ENCODE measurements at regions not wholly inside any gene's neighbourhood (a gene's known extent, or its start where the extent isn't known, plus 50 kb on each side); places are given as distances from the start of the nearest gene placed in this dataset.

DNA sequence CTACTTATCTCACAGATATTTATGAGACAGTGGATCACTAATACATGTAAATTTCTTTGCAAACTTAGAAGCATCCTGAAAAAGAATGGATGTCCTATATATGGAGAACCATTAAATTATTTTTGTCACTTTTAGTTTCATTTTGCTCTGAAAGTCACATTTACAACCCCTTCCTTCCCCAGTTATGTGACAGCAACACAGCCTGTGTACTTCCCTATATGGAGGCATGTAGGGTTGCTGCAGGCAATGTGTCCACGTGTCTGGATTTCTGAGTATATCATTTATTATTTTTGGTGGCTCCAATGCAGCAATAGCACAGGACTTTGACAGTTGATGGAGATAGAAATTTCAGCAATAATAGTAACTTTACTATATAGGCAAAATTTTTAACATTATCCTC, 156.4 kb downstream of the ST8SIA4 start:
- no peak overlapping the region for H2AFZ ChIP-seq
- 0 out of 2 replicates have a peak, but pooled peaks cover 3% of the 10 kb centered on the region for H3K4me1 ChIP-seq (ENCODE audit: insufficient read depth)
- no peaks in the 10 kb centered on the region for H3F3A ChIP-seq (replicated peaks; ENCODE audit: low read depth)
- no peak for DNase-seq (ENCODE audit: low spot score)
- H3K9me2 ChIP-seq (ENCODE audit: insufficient read depth), result no peaks in the 10 kb centered on the region
- Mint-ChIP-seq H3K27me3 (ENCODE audit: insufficient read depth, low read depth, poor library complexity) (no peaks in the 10 kb centered on the region), H3K4me1 (peaks cover 16% of the 10 kb centered on the region), H3K9me3 (no peaks in the 10 kb centered on the region), H3K36me3 (ENCODE audit: low read depth) (no peaks in the 10 kb centered on the region), H3K4me3 (no peak overlapping the region), H3K27ac (no peak overlapping the region)
- H3K4me2 ChIP-seq, result no peak overlapping the region
- no peak for ATAC-seq
- H3K36me3 ChIP-seq (ENCODE audit: insufficient read depth), result no peaks in the 10 kb centered on the region
- no peaks in the 10 kb centered on the region for H3K79me2 ChIP-seq (replicated peaks; ENCODE audit: insufficient read depth)
- H3K4me3 ChIP-seq, result no peak overlapping the region
- H3K27me3 ChIP-seq (ENCODE audit: insufficient read depth), result no peaks in the 10 kb centered on the region
- H4K20me1 ChIP-seq (replicated peaks; ENCODE audit: insufficient read depth), result no peaks in the 10 kb centered on the region
- TF ChIP-seq JUNB (IDR thresholded peaks at IDR 0.05; ENCODE audit: unreplicated experiment) (no peak), POLR2AphosphoS5 (IDR thresholded peaks at IDR 0.05; ENCODE audit: low read depth) (no peak), EZH2 (IDR thresholded peaks at IDR 0.05; ENCODE audit: low read depth, unreplicated experiment) (no peak), ZNF331 (CRISPR knock-in tag; IDR thresholded peaks at IDR 0.05; ENCODE audit: low read depth) (no peak), EZH2phosphoT487 (IDR thresholded peaks at IDR 0.05; ENCODE audit: unreplicated experiment) (no peak), ZNF114 (CRISPR knock-in tag; IDR thresholded peaks at IDR 0.05) (no peak), CREB1 (CRISPR knock-in tag; IDR thresholded peaks at IDR 0.05; ENCODE audit: low read depth) (no peak), STAT1 (IDR thresholded peaks at IDR 0.05; ENCODE audit: unreplicated experiment) (no peak), NANOG (IDR thresholded peaks at IDR 0.05; ENCODE audit: borderline replicate concordance) (no peak)
- TF ChIP-seq, protein P1, sequence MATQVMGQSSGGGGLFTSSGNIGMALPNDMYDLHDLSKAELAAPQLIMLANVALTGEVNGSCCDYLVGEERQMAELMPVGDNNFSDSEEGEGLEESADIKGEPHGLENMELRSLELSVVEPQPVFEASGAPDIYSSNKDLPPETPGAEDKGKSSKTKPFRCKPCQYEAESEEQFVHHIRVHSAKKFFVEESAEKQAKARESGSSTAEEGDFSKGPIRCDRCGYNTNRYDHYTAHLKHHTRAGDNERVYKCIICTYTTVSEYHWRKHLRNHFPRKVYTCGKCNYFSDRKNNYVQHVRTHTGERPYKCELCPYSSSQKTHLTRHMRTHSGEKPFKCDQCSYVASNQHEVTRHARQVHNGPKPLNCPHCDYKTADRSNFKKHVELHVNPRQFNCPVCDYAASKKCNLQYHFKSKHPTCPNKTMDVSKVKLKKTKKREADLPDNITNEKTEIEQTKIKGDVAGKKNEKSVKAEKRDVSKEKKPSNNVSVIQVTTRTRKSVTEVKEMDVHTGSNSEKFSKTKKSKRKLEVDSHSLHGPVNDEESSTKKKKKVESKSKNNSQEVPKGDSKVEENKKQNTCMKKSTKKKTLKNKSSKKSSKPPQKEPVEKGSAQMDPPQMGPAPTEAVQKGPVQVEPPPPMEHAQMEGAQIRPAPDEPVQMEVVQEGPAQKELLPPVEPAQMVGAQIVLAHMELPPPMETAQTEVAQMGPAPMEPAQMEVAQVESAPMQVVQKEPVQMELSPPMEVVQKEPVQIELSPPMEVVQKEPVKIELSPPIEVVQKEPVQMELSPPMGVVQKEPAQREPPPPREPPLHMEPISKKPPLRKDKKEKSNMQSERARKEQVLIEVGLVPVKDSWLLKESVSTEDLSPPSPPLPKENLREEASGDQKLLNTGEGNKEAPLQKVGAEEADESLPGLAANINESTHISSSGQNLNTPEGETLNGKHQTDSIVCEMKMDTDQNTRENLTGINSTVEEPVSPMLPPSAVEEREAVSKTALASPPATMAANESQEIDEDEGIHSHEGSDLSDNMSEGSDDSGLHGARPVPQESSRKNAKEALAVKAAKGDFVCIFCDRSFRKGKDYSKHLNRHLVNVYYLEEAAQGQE (IDR thresholded peaks at IDR 0.05; ENCODE audit: unreplicated experiment), result no peak
- TF ChIP-seq, protein P2, sequence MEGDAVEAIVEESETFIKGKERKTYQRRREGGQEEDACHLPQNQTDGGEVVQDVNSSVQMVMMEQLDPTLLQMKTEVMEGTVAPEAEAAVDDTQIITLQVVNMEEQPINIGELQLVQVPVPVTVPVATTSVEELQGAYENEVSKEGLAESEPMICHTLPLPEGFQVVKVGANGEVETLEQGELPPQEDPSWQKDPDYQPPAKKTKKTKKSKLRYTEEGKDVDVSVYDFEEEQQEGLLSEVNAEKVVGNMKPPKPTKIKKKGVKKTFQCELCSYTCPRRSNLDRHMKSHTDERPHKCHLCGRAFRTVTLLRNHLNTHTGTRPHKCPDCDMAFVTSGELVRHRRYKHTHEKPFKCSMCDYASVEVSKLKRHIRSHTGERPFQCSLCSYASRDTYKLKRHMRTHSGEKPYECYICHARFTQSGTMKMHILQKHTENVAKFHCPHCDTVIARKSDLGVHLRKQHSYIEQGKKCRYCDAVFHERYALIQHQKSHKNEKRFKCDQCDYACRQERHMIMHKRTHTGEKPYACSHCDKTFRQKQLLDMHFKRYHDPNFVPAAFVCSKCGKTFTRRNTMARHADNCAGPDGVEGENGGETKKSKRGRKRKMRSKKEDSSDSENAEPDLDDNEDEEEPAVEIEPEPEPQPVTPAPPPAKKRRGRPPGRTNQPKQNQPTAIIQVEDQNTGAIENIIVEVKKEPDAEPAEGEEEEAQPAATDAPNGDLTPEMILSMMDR (conservative IDR thresholded peaks at IDR 0.05; ENCODE audit: low read depth in 2 of 2), result no peak
- TF ChIP-seq, protein P3, sequence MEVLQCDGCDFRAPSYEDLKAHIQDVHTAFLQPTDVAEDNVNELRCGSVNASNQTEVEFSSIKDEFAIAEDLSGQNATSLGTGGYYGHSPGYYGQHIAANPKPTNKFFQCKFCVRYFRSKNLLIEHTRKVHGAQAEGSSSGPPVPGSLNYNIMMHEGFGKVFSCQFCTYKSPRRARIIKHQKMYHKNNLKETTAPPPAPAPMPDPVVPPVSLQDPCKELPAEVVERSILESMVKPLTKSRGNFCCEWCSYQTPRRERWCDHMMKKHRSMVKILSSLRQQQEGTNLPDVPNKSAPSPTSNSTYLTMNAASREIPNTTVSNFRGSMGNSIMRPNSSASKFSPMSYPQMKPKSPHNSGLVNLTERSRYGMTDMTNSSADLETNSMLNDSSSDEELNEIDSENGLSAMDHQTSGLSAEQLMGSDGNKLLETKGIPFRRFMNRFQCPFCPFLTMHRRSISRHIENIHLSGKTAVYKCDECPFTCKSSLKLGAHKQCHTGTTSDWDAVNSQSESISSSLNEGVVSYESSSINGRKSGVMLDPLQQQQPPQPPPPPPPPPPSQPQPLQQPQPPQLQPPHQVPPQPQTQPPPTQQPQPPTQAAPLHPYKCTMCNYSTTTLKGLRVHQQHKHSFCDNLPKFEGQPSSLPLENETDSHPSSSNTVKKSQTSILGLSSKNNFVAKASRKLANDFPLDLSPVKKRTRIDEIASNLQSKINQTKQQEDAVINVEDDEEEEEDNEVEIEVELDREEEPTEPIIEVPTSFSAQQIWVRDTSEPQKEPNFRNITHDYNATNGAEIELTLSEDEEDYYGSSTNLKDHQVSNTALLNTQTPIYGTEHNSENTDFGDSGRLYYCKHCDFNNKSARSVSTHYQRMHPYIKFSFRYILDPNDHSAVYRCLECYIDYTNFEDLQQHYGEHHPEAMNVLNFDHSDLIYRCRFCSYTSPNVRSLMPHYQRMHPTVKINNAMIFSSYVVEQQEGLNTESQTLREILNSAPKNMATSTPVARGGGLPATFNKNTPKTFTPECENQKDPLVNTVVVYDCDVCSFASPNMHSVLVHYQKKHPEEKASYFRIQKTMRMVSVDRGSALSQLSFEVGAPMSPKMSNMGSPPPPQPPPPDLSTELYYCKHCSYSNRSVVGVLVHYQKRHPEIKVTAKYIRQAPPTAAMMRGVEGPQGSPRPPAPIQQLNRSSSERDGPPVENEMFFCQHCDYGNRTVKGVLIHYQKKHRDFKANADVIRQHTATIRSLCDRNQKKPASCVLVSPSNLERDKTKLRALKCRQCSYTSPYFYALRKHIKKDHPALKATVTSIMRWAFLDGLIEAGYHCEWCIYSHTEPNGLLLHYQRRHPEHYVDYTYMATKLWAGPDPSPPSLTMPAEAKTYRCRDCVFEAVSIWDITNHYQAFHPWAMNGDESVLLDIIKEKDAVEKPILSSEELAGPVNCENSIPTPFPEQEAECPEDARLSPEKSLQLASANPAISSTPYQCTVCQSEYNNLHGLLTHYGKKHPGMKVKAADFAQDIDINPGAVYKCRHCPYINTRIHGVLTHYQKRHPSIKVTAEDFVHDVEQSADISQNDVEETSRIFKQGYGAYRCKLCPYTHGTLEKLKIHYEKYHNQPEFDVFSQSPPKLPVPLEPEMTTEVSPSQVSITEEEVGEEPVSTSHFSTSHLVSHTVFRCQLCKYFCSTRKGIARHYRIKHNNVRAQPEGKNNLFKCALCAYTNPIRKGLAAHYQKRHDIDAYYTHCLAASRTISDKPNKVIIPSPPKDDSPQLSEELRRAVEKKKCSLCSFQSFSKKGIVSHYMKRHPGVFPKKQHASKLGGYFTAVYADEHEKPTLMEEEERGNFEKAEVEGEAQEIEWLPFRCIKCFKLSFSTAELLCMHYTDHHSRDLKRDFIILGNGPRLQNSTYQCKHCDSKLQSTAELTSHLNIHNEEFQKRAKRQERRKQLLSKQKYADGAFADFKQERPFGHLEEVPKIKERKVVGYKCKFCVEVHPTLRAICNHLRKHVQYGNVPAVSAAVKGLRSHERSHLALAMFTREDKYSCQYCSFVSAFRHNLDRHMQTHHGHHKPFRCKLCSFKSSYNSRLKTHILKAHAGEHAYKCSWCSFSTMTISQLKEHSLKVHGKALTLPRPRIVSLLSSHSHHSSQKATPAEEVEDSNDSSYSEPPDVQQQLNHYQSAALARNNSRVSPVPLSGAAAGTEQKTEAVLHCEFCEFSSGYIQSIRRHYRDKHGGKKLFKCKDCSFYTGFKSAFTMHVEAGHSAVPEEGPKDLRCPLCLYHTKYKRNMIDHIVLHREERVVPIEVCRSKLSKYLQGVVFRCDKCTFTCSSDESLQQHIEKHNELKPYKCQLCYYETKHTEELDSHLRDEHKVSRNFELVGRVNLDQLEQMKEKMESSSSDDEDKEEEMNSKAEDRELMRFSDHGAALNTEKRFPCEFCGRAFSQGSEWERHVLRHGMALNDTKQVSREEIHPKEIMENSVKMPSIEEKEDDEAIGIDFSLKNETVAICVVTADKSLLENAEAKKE (CRISPR knock-in tag; IDR thresholded peaks at IDR 0.05), result no peak
- TF ChIP-seq, protein P4, sequence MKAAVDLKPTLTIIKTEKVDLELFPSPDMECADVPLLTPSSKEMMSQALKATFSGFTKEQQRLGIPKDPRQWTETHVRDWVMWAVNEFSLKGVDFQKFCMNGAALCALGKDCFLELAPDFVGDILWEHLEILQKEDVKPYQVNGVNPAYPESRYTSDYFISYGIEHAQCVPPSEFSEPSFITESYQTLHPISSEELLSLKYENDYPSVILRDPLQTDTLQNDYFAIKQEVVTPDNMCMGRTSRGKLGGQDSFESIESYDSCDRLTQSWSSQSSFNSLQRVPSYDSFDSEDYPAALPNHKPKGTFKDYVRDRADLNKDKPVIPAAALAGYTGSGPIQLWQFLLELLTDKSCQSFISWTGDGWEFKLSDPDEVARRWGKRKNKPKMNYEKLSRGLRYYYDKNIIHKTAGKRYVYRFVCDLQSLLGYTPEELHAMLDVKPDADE (IDR thresholded peaks at IDR 0.05), result no peak
- no peak overlapping the region for H3K27ac ChIP-seq (ENCODE audit: low read depth)

Data from GM23338 (cell line).